IMR-90 (cell line): ENCODE measurements at regions not wholly inside any gene's neighbourhood (a gene's known extent, or its start where the extent isn't known, plus 50 kb on each side); places are given as distances from the start of the nearest gene placed in this dataset.

Experiments
- ATAC-seq: fragments of 200-7000 bp; cut with Tn5 transposase; 2 replicates; pipeline ENCODE4 v1.9.1; 2020; ENCODE audit warnings: low read depth, mild to moderate bottlenecking, moderate library complexity
- BruUV-seq: library from RNA; stranded (reverse); fragments of 400-500 nt; replicated peaks from 2 replicates; lab custom pipeline; 2021; lab: Mats Ljungman, UMichigan
- CTCF ChIA-PET: fragments of 300-600 bp; formaldehyde crosslinking; extraction: SDS; loops from one replicate; lab custom pipeline; 2021; ENCODE audit warnings: antibody characterized with exemption; lab: Yijun Ruan, JAX
- POLR2A ChIA-PET: fragments of 300-600 bp; sonication (Branson Sonifier 250); formaldehyde crosslinking; loops from one replicate; lab custom pipeline; 2022; ENCODE audit warnings: antibody characterized with exemption; ENCODE audit not compliant: unreplicated experiment; lab: Charles Lee
- DNase-seq: peaks from one replicate; pipeline ENCODE4 v3.0.0; 2013
- H2AFZ ChIP-seq: replicated peaks from 2 replicates; pipeline ENCODE3; 2013; ENCODE audit warnings: low read length, mild to moderate bottlenecking; ENCODE audit not compliant: poor library complexity
- H2AK5ac ChIP-seq: 2 replicates; pipeline ENCODE4 v1.6.1; 2013; ENCODE audit warnings: low read depth, low read length, inconsistent platforms
- H2AK9ac ChIP-seq: replicated peaks from 2 replicates; pipeline ENCODE3; 2013; ENCODE audit warnings: mild to moderate bottlenecking, low read depth, low read length, moderate library complexity; ENCODE audit not compliant: poor library complexity
- H2BK120ac ChIP-seq: 2 replicates; pipeline ENCODE4 v1.6.1; 2013; ENCODE audit warnings: low read depth, low read length, inconsistent platforms
- H2BK15ac ChIP-seq: 3 replicates; pipeline ENCODE4 v1.6.1; 2013; ENCODE audit warnings: low read depth, low read length, inconsistent platforms
- H2BK20ac ChIP-seq: 2 replicates; pipeline ENCODE4 v1.6.1; 2013; ENCODE audit warnings: low read depth, mild to moderate bottlenecking, inconsistent platforms, low read length, moderate library complexity
- H2BK5ac ChIP-seq: 2 replicates; pipeline ENCODE4 v1.6.1; 2013; ENCODE audit warnings: mild to moderate bottlenecking, low read depth, low read length, inconsistent platforms; ENCODE audit not compliant: poor library complexity, severe bottlenecking
- H3K14ac ChIP-seq: replicated peaks from 2 replicates; pipeline ENCODE4 v1.6.1; 2013; ENCODE audit warnings: low read depth, low read length, inconsistent platforms
- H3K18ac ChIP-seq: 2 replicates; pipeline ENCODE4 v1.6.1; 2013; ENCODE audit warnings: low read depth, low read length, control low read depth
- H3K23ac ChIP-seq: 2 replicates; pipeline ENCODE4 v1.6.1; 2013; ENCODE audit warnings: low read depth, low read length, inconsistent platforms
- H3K27ac ChIP-seq: 2 replicates; pipeline ENCODE4 v1.5.1; 2013; ENCODE audit warnings: mild to moderate bottlenecking, control low read depth, low read length; ENCODE audit not compliant: insufficient read depth
- H3K27me3 ChIP-seq: 2 replicates; pipeline ENCODE4 v1.6.1; 2013; ENCODE audit warnings: low read length; ENCODE audit not compliant: control insufficient read depth, insufficient read depth
- H3K36me3 ChIP-seq: 2 replicates; pipeline ENCODE4 v1.6.1; 2013; ENCODE audit warnings: low read length, mixed read lengths; ENCODE audit not compliant: control insufficient read depth, insufficient read depth
- H3K4ac ChIP-seq: 2 replicates; pipeline ENCODE4 v1.6.1; 2013; ENCODE audit warnings: low read depth, low read length, inconsistent platforms
- H3K4me1 ChIP-seq: 2 replicates; pipeline ENCODE4 v1.6.1; 2013; ENCODE audit warnings: low read length, mixed read lengths; ENCODE audit not compliant: control insufficient read depth, insufficient read depth
- H3K4me2 ChIP-seq: 2 replicates; pipeline ENCODE4 v1.6.1; 2013; ENCODE audit warnings: low read depth, mild to moderate bottlenecking, control low read depth, low read length, moderate library complexity
- H3K4me3 ChIP-seq: 2 replicates; pipeline ENCODE4 v1.5.1; 2013; ENCODE audit warnings: low read depth, mild to moderate bottlenecking, control low read depth, low read length, moderate library complexity; ENCODE audit not compliant: insufficient read depth
- H3K56ac ChIP-seq: 2 replicates; pipeline ENCODE4 v1.6.1; 2013; ENCODE audit warnings: low read length, inconsistent platforms; ENCODE audit not compliant: insufficient read depth; ENCODE audit errors: extremely low read depth
- H3K79me1 ChIP-seq, 2 experiments: 2 replicates each; pipeline ENCODE4 v1.6.1; 2013; ENCODE audit warnings: low read length in 2 of 2, inconsistent platforms in 1 of 2, low read depth in 1 of 2
- H3K9ac ChIP-seq: 2 replicates; pipeline ENCODE4 v1.6.1; 2013; ENCODE audit warnings: low read depth, low read length, control low read depth
- H3K9me1 ChIP-seq: 2 replicates; pipeline ENCODE4 v1.6.1; 2013; ENCODE audit warnings: low read length, inconsistent platforms; ENCODE audit not compliant: insufficient read depth
- H3K9me3 ChIP-seq: 2 replicates; pipeline ENCODE4 v1.6.1; 2013; ENCODE audit warnings: low read length; ENCODE audit not compliant: control insufficient read depth, insufficient read depth
- H4K20me1 ChIP-seq: 2 replicates; pipeline ENCODE4 v1.6.1; 2013; ENCODE audit warnings: low read length, inconsistent platforms; ENCODE audit not compliant: insufficient read depth
- H4K5ac ChIP-seq: 2 replicates; pipeline ENCODE4 v1.6.1; 2013; ENCODE audit warnings: mild to moderate bottlenecking, low read depth, low read length, control low read depth
- H4K8ac ChIP-seq, 2 experiments: 2 replicates each; pipeline ENCODE4 v1.6.1; 2013; ENCODE audit warnings: low read depth in 2 of 2, low read length in 2 of 2, control low read depth in 1 of 2, inconsistent platforms in 1 of 2
- H4K91ac ChIP-seq: 2 replicates; pipeline ENCODE4 v1.6.1; 2013; ENCODE audit warnings: low read depth, low read length, inconsistent platforms; ENCODE audit not compliant: insufficient read depth
- BHLHE40 ChIP-seq: fragments of 150-350 bp; IDR thresholded peaks from 2 replicates; pipeline ENCODE4 v1.6.1; 2016; ENCODE audit warnings: mild to moderate bottlenecking, low read depth, low read length
- CEBPB ChIP-seq: IDR thresholded peaks from 2 replicates; pipeline ENCODE4 v1.6.1; 2012; ENCODE audit warnings: low read depth, low read length, improper control_type of control experiment
- CHD1 ChIP-seq: IDR thresholded peaks from 2 replicates; pipeline ENCODE4 v1.6.1; 2012; ENCODE audit warnings: low read depth, low read length, improper control_type of control experiment
- FOS ChIP-seq: fragments of 150-350 bp; IDR thresholded peaks from 2 replicates; pipeline ENCODE4 v1.6.1; 2016; ENCODE audit warnings: low read depth, low read length
- MAFK ChIP-seq: IDR thresholded peaks from 2 replicates; pipeline ENCODE4 v1.6.1; 2012; ENCODE audit warnings: low read depth, low read length, improper control_type of control experiment
- MAZ ChIP-seq: IDR thresholded peaks from 2 replicates; pipeline ENCODE4 v1.6.1; 2012; ENCODE audit warnings: low read depth, mild to moderate bottlenecking, low read length, improper control_type of control experiment, moderate library complexity, borderline replicate concordance
- MXI1 ChIP-seq: IDR thresholded peaks from 2 replicates; pipeline ENCODE4 v1.6.1; 2012; ENCODE audit warnings: low read depth, mild to moderate bottlenecking, low read length, moderate library complexity, borderline replicate concordance
- NFE2L2 ChIP-seq: fragments of 150-350 bp; IDR thresholded peaks from 2 replicates; pipeline ENCODE4 v1.6.1; 2016; ENCODE audit warnings: low read depth, mild to moderate bottlenecking, low read length
- POLR2A ChIP-seq: IDR thresholded peaks from 2 replicates; pipeline ENCODE4 v1.6.1; 2012; ENCODE audit warnings: mild to moderate bottlenecking, low read depth, low read length
- RAD21 ChIP-seq: IDR thresholded peaks from 2 replicates; pipeline ENCODE4 v1.6.1; 2012; ENCODE audit warnings: low read length, improper control_type of control experiment
- RCOR1 ChIP-seq: IDR thresholded peaks from 2 replicates; pipeline ENCODE4 v1.6.1; 2012; ENCODE audit warnings: mild to moderate bottlenecking, low read length, improper control_type of control experiment; ENCODE audit not compliant: insufficient replicate concordance
- RFX5 ChIP-seq: IDR thresholded peaks from 2 replicates; pipeline ENCODE4 v1.8.0; 2012; ENCODE audit warnings: low read depth, mild to moderate bottlenecking, low read length, moderate library complexity
- SMC3 ChIP-seq: fragments of 150-350 bp; IDR thresholded peaks from 2 replicates; pipeline ENCODE4 v1.6.1; 2016; ENCODE audit warnings: low read depth, mild to moderate bottlenecking, antibody characterized with exemption, low read length, moderate library complexity
- WGBS, 2 experiments: methylation state at CpG; one replicate each; pipeline versions ENCODE4 v1.1.5 to v1.1.7; 2013; ENCODE audit warnings: missing lambda C conversion rate in 2 of 2; ENCODE audit not compliant: insufficient read length in 1 of 2; ENCODE audit errors: extremely low coverage in 2 of 2; 5-methylcytosine and 5-hydroxymethylcytosine counted together
- dilution Hi-C: fragments of 300-500 bp; cut with HindIII; formaldehyde crosslinking; loops from one replicate; pipeline ENCODE4 v1.14.3; 2018; ENCODE audit warnings: low sequenced_read_pairs; ENCODE audit not compliant: unreplicated experiment
- in situ Hi-C: fragments of 300-500 bp; cut with MboI; formaldehyde crosslinking; loops from 3 replicates; pipeline ENCODE4 v1.14.3; 2019; ENCODE audit warnings: low sequenced_read_pairs, inconsistent platforms, mixed read lengths
- intact Hi-C: fragments of 100-400 bp; cut with micrococcal nuclease; formaldehyde crosslinking; loops from 2 replicates; pipeline ENCODE4 v1.10.0; 2022
- TF ChIP-seq, protein P1 (sequence below): conservative IDR thresholded peaks from 2 replicates; pipeline ENCODE4 v1.5.1; 2012; ENCODE audit warnings: mild to moderate bottlenecking, low read depth, low read length, improper control_type of control experiment
- TF ChIP-seq, protein P2 (sequence below): fragments of 150-350 bp; IDR thresholded peaks from 2 replicates; pipeline ENCODE4 v1.6.1; 2016; ENCODE audit warnings: low read depth, mild to moderate bottlenecking, low read length, moderate library complexity, borderline replicate concordance
- TF ChIP-seq, protein P3 (sequence below): fragments of 150-350 bp; IDR thresholded peaks from 2 replicates; pipeline ENCODE4 v1.6.1; 2017; ENCODE audit warnings: mild to moderate bottlenecking, antibody characterized with exemption, low read length, low read depth

DNA sequence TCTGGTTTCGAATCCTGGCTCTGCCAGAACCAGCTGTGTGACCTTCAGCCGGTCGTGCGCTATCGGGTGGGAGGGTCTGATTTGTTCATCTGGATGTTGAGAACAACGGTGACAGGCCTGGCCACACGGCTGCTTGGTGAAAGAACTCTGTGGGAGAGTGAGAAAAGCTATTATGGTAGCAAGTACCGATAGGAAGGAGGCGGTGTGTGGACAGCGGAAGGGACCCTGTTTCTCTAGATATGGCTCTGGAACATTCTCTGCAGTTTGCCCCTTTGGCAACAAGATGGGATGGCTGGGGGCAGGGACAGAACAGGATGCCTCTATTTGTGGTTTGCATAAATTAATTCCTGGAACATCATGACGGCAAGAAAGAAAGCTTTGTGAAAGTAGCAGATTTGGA, 347.3 kb downstream of the AACS start:
- Histone ChIP-seq H3K79me1 (no peaks in the 10 kb centered on the region), H2BK5ac (no peak overlapping the region), H2BK20ac (no peak overlapping the region), H3K23ac (no peak overlapping the region), H2AK9ac (no peak overlapping the region), H3K56ac (no peak overlapping the region), H3K4ac (no peak overlapping the region), H4K5ac (no peak overlapping the region), H3K27me3 (no peaks in the 10 kb centered on the region), H4K91ac (no peak overlapping the region), H2BK15ac (no peak overlapping the region), H4K20me1 (no peaks in the 10 kb centered on the region), H3K14ac (no peak overlapping the region), H3K9me1 (no peaks in the 10 kb centered on the region), H3K9me3 (peaks cover 34% of the 10 kb centered on the region), H3K9ac (no peak overlapping the region), H3K18ac (no peak overlapping the region), H2BK120ac (no peak overlapping the region), H3K4me1 (no peaks in the 10 kb centered on the region), H3K4me3 (no peak overlapping the region), H3K27ac (no peak overlapping the region), H3K4me2 (no peak overlapping the region), H4K8ac (no peak overlapping the region), H2AK5ac (no peak overlapping the region), H3K36me3 (no peaks in the 10 kb centered on the region), H2AFZ (no peak overlapping the region)
- in situ Hi-C loops = loop anchor here (25.0 kb wide), 1 partner anchor 225 kb away; the partner anchor contains the start of gene TMEM132B
- intact Hi-C loops = no loop called here
- 66% methylated on average over 2 of the region's 11 CpGs; no CpG with 5 or more reads in 1 of the 2 experiments for WGBS, 2 experiments
- ATAC-seq (no peak), DNase-seq (no peak)
- BruUV-seq = no TSS peak
- ChIA-PET POLR2A (no interaction called here), CTCF (interaction anchor here (0.5 kb wide), 1 partner anchor 985 kb away, joined by 3 read pairs; no protein-coding TSS in a partner anchor)
- TF ChIP-seq MAZ = no peak
- TF ChIP-seq NFE2L2 = no peak
- TF ChIP-seq, protein P1, sequence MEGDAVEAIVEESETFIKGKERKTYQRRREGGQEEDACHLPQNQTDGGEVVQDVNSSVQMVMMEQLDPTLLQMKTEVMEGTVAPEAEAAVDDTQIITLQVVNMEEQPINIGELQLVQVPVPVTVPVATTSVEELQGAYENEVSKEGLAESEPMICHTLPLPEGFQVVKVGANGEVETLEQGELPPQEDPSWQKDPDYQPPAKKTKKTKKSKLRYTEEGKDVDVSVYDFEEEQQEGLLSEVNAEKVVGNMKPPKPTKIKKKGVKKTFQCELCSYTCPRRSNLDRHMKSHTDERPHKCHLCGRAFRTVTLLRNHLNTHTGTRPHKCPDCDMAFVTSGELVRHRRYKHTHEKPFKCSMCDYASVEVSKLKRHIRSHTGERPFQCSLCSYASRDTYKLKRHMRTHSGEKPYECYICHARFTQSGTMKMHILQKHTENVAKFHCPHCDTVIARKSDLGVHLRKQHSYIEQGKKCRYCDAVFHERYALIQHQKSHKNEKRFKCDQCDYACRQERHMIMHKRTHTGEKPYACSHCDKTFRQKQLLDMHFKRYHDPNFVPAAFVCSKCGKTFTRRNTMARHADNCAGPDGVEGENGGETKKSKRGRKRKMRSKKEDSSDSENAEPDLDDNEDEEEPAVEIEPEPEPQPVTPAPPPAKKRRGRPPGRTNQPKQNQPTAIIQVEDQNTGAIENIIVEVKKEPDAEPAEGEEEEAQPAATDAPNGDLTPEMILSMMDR = no peak
- no peak for TF ChIP-seq FOS
- no peak for TF ChIP-seq MAFK
- TF ChIP-seq CHD1 = no peak
- TF ChIP-seq, protein P2, sequence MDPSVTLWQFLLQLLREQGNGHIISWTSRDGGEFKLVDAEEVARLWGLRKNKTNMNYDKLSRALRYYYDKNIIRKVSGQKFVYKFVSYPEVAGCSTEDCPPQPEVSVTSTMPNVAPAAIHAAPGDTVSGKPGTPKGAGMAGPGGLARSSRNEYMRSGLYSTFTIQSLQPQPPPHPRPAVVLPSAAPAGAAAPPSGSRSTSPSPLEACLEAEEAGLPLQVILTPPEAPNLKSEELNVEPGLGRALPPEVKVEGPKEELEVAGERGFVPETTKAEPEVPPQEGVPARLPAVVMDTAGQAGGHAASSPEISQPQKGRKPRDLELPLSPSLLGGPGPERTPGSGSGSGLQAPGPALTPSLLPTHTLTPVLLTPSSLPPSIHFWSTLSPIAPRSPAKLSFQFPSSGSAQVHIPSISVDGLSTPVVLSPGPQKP = no peak
- no peak for TF ChIP-seq MXI1
- TF ChIP-seq POLR2A = no peak
- TF ChIP-seq RFX5 = no peak
- TF ChIP-seq RCOR1 = no peak
- no peak for TF ChIP-seq BHLHE40
- TF ChIP-seq CEBPB = no peak
- no peak for TF ChIP-seq RAD21
- no peak for TF ChIP-seq SMC3
- TF ChIP-seq, protein P3, sequence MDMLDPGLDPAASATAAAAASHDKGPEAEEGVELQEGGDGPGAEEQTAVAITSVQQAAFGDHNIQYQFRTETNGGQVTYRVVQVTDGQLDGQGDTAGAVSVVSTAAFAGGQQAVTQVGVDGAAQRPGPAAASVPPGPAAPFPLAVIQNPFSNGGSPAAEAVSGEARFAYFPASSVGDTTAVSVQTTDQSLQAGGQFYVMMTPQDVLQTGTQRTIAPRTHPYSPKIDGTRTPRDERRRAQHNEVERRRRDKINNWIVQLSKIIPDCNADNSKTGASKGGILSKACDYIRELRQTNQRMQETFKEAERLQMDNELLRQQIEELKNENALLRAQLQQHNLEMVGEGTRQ = no peak
- dilution Hi-C loops = no loop called here
